Large intestine (tissue), 3 donors: ENCODE measurements at regions not wholly inside any gene's neighbourhood (a gene's known extent, or its start where the extent isn't known, plus 50 kb on each side); places are given as distances from the start of the nearest gene placed in this dataset.
"Not testable (repeated sequence)": the region's sequence is repeated elsewhere in the genome, so short reads cannot be mapped to it uniquely, and the experiment has no call there.

Source experiments
- DNase-seq, 2 donors: peaks; one replicate each; pipeline versions ENCODE4 v3.0.0 to v3.0.0-alpha.2; 2013
- H3K27ac ChIP-seq: one replicate; pipeline ENCODE4 v1.5.1; 2013; ENCODE audit warnings: low read length
- H3K27me3 ChIP-seq: 2 replicates; pipeline ENCODE4 v1.6.1; 2013; ENCODE audit warnings: low read length; ENCODE audit not compliant: control insufficient read depth, insufficient read depth
- H3K36me3 ChIP-seq: 2 replicates; pipeline ENCODE4 v1.6.1; 2013; ENCODE audit warnings: low read length; ENCODE audit not compliant: control insufficient read depth, insufficient read depth
- H3K4me1 ChIP-seq: one replicate; pipeline ENCODE4 v1.6.1; 2013; ENCODE audit warnings: low read length; ENCODE audit not compliant: control insufficient read depth, insufficient read depth
- H3K4me3 ChIP-seq: one replicate; pipeline ENCODE4 v1.5.1; 2013; ENCODE audit warnings: low read length
- H3K9me3 ChIP-seq: one replicate; pipeline ENCODE4 v1.6.1; 2013; ENCODE audit warnings: mild to moderate bottlenecking, low read depth, low read length, moderate library complexity; ENCODE audit not compliant: control insufficient read depth
- WGBS: methylation state at CpG from one replicate; pipeline ENCODE4 v1.1.5; 2013; ENCODE audit warnings: low lambda C conversion rate; ENCODE audit not compliant: insufficient coverage; 5-methylcytosine and 5-hydroxymethylcytosine counted together

DNA sequence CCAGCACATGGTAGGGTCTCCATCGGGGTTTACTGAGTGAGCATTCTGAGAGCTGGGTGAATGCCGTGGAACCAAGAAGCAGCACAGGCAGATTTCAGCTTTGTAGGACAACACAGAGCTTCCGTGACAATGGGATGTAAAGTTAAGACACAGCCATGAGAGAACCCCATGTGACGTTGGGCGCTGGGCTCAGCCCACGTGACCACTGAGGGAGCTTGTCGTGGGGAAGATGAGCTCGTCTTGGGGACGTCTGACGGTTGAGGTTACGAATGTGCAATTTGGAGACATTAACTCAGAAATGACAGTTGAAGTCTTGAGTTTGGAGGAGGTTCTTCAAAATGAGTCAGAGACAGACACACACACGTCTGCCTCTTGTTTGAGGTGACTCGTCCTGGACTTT, 51.5 kb upstream of the MUC20 start:
- not testable (repeated sequence) for DNase-seq, H3K9me3 ChIP-seq, H3K4me3 ChIP-seq, H3K27ac ChIP-seq, H3K27me3 ChIP-seq, H3K4me1 ChIP-seq
- no CpG with 5 or more reads among the region's 13 CpGs for WGBS
- peaks cover 20% of the 10 kb centered on the region for H3K36me3 ChIP-seq

GRCh38 chr3:195668131-195668766, 52.5 kb upstream of the MUC20 start:
- WGBS, result 93% methylated on average over 6 of the region's 24 CpGs
- H3K36me3 ChIP-seq, result peaks cover 17% of the 10 kb centered on the region
- not testable (repeated sequence) for H3K27ac ChIP-seq, H3K27me3 ChIP-seq, H3K4me3 ChIP-seq, DNase-seq, H3K9me3 ChIP-seq, H3K4me1 ChIP-seq

- WGBS, result no CpG with 5 or more reads among the region's 19 CpGs
- not testable (repeated sequence) for H3K9me3 ChIP-seq, H3K36me3 ChIP-seq, H3K4me1 ChIP-seq, H3K27ac ChIP-seq, H3K4me3 ChIP-seq, DNase-seq, H3K27me3 ChIP-seq
Observed at GRCh38 chr3:195665311-195665710, 55.5 kb upstream of the MUC20 start.

DNA sequence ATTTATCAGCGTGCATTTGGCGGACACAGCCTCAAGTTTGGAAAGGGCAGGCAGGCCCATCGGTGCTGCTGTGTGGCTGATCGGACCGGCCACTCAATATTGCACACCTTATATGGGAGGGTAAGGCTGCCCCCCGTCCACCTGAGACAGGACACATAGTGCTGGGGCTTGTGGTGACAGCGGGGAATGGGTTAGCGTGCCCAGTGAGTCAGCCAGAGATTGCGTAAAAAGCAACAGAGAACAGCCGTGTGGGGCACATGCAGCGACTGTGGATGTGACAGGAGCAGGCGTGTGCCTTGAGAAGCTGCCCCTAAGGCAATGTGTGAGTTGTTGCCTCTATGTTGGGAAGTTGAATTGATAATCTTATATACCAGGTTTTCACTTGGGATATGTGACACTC, 56.6 kb upstream of the MUC20 start:
- H3K27ac ChIP-seq, H3K36me3 ChIP-seq, DNase-seq, H3K27me3 ChIP-seq, H3K9me3 ChIP-seq, H3K4me1 ChIP-seq, H3K4me3 ChIP-seq: not testable (repeated sequence)
- WGBS, result no CpG with 5 or more reads among the region's 12 CpGs

- not testable (repeated sequence) for H3K36me3 ChIP-seq, H3K9me3 ChIP-seq, H3K4me1 ChIP-seq, H3K4me3 ChIP-seq, DNase-seq, H3K27ac ChIP-seq, H3K27me3 ChIP-seq
- WGBS, result no CpG with 5 or more reads among the region's 7 CpGs
Observed at GRCh38 chr3:195659136-195659533, 61.6 kb upstream of the MUC20 start.

- WGBS, result no CpG with 5 or more reads among the region's 53 CpGs
- H3K27ac ChIP-seq, H3K4me3 ChIP-seq, H3K27me3 ChIP-seq, H3K9me3 ChIP-seq, DNase-seq, H3K36me3 ChIP-seq, H3K4me1 ChIP-seq: not testable (repeated sequence)
Observed at GRCh38 chr3:195658381-195659135, 62.2 kb upstream of the MUC20 start.

DNA sequence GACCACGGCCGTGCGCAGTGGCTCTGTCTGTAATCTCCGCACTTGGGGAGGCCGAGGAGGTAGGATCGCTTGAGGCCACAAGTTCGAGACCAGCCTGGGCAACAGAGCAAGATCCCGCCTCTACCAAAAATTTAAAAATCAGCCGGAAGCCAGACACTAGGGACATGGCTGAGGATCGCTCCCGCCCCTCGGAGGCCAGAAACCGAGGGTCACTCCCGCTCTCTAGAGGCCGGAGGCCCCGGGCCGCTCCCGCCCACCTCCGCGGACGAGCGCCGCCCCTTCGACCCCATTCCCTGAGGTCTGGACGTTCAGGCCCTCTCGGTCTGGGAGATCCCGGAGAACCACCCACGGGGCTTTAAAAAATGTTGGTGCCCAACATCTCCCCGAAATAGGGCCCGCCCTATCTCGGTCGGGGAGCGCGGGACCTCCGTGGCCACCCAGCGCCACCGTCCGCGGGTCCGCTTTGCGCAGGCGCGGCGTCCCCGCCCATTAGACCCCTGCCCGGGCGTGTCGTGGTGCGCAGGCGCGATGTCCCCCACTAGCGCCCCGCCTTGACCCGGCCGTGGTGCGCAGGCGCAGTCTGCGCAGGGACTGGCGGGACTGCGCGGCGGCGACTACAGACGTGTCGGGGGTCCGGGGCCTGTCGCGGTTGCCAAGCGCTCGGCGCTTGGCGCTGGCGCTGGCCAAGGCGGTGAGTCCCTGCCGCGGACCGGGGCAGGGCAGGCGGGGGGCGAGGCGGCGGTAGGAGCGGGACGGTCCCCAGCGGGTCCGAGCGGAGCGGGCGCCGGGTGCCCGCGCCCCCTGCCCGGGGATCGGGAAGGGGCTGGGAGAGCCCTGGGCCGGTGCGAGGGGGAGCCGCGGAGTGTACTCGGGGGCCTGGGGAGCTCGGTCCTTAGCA, 63.1 kb upstream of the MUC20 start:
- WGBS, result no CpG with 5 or more reads among the region's 99 CpGs
- not testable (repeated sequence) for H3K4me1 ChIP-seq, H3K27me3 ChIP-seq, H3K36me3 ChIP-seq, H3K9me3 ChIP-seq
- Histone ChIP-seq H3K27ac (peak overlapping the region; percentile 67), H3K4me3 (peak overlapping the region; percentile 63)
- peak; percentile 80 to 90 for DNase-seq

DNA sequence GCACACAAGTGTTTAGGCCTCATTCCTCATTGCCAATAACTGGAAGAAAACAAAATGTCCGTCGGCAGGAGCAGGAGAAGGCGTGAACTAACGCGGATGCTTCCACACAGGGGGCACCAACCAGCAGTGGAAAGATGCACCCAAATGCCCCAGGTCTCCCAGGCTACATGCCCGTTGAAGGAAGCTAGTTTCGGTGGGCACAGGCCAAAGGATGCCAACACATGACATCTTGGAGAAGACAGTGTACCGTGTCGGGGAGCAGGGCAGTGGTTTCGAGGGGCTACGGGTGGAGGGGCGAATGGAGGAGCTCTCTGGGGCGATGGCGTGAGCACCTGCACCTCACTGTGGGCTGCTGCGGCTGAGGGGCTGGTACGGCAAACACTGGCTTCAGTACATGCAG, 64.7 kb upstream of the MUC20 start:
- not testable (repeated sequence) for H3K9me3 ChIP-seq, H3K27ac ChIP-seq, H3K36me3 ChIP-seq, H3K4me3 ChIP-seq, H3K4me1 ChIP-seq, H3K27me3 ChIP-seq, DNase-seq
- WGBS, result no CpG with 5 or more reads among the region's 16 CpGs

GRCh38 chr3:195654746-195655145, 66.0 kb upstream of the MUC20 start:
- H3K4me1 ChIP-seq, H3K9me3 ChIP-seq, H3K36me3 ChIP-seq, DNase-seq, H3K4me3 ChIP-seq, H3K27ac ChIP-seq, H3K27me3 ChIP-seq: not testable (repeated sequence)
- WGBS, result no CpG with 5 or more reads among the region's 10 CpGs

DNA sequence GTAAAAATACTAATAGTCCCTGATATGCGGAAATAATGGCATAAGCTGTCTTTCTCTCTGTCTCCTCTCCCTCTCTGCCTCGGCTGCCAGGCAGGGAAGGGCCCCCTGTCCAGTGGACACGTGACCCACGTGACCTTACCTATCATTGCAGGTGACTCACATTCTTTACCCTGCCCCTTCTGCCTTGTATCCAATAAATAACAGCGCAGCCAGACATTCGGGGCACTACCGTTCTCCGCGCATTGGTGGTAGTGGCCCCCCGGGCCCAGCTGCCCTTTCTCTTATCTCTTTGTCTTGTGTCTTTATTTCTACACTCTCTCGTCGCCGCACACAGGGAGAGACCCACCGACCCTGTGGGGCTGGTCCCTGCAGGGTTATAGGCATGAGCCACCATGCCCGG, 66.6 kb upstream of the MUC20 start:
- WGBS, result no CpG with 5 or more reads among the region's 15 CpGs
- not testable (repeated sequence) for H3K27ac ChIP-seq, H3K4me3 ChIP-seq, DNase-seq, H3K9me3 ChIP-seq, H3K36me3 ChIP-seq, H3K27me3 ChIP-seq, H3K4me1 ChIP-seq
